ENCODE measurements at regions not wholly inside any gene's neighbourhood (a gene's known extent, or its start where the extent isn't known, plus 50 kb on each side); places are given as distances from the start of the nearest gene placed in this dataset.

DNA sequence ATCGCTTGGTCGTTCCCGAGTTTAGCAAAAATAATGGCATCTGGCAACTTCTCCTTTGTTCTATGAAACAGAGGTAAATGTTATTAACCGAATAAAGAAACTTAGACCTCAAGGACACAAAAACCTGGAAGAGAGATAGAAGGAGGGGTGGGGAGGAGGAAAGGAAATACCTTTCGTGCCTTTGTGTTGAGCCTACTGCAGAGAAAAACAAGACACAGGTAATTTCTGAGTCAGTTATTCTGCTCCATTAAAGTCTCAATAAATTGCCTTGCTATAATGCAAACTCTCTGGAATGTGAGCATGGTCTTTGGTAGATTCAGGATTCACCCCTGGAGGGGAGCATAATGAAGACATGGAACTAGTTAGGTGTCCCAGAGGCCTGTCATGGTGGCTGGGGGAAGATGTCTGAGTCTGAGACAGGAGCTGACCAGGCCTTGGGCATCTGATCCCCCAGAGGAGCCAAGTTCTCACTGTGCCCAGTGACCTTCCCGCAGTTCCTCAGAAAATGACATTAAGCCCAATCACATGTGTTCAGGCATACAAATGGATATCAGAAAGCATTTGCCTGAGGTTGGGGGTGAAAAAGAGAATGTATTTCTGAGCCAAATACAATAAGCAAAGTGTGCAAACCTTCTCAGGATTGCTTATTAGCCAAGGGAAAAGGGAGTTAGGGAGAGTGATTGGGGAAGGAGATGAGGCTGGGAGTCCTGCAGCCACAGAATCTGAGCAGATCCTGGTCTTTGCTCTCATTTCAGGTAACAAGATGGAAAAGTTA, 72.6 kb upstream of the CADM1 start:
- TF ChIP-seq CTCF (IDR thresholded peaks at IDR 0.05; ENCODE audit: low read depth, low read length, missing input control): no peak
- no peak for TF ChIP-seq TAF1 (conservative IDR thresholded peaks at IDR 0.05)
- TF ChIP-seq RAD21 (IDR thresholded peaks at IDR 0.05): no peak
- TF ChIP-seq EGR1 (IDR thresholded peaks at IDR 0.05; ENCODE audit: low read depth in 2 of 2): no peak
- TF ChIP-seq, protein P1, sequence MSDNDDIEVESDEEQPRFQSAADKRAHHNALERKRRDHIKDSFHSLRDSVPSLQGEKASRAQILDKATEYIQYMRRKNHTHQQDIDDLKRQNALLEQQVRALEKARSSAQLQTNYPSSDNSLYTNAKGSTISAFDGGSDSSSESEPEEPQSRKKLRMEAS (IDR thresholded peaks at IDR 0.05): no peak
- TF ChIP-seq RXRA (IDR thresholded peaks at IDR 0.05): no peak
- TF ChIP-seq, protein P2, sequence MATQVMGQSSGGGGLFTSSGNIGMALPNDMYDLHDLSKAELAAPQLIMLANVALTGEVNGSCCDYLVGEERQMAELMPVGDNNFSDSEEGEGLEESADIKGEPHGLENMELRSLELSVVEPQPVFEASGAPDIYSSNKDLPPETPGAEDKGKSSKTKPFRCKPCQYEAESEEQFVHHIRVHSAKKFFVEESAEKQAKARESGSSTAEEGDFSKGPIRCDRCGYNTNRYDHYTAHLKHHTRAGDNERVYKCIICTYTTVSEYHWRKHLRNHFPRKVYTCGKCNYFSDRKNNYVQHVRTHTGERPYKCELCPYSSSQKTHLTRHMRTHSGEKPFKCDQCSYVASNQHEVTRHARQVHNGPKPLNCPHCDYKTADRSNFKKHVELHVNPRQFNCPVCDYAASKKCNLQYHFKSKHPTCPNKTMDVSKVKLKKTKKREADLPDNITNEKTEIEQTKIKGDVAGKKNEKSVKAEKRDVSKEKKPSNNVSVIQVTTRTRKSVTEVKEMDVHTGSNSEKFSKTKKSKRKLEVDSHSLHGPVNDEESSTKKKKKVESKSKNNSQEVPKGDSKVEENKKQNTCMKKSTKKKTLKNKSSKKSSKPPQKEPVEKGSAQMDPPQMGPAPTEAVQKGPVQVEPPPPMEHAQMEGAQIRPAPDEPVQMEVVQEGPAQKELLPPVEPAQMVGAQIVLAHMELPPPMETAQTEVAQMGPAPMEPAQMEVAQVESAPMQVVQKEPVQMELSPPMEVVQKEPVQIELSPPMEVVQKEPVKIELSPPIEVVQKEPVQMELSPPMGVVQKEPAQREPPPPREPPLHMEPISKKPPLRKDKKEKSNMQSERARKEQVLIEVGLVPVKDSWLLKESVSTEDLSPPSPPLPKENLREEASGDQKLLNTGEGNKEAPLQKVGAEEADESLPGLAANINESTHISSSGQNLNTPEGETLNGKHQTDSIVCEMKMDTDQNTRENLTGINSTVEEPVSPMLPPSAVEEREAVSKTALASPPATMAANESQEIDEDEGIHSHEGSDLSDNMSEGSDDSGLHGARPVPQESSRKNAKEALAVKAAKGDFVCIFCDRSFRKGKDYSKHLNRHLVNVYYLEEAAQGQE (IDR thresholded peaks at IDR 0.05): no peak
- TF ChIP-seq, protein P3, sequence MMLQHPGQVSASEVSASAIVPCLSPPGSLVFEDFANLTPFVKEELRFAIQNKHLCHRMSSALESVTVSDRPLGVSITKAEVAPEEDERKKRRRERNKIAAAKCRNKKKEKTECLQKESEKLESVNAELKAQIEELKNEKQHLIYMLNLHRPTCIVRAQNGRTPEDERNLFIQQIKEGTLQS (IDR thresholded peaks at IDR 0.05): no peak
- TF ChIP-seq JUND (IDR thresholded peaks at IDR 0.05): no peak
- TF ChIP-seq ZBTB33 (IDR thresholded peaks at IDR 0.05): no peak
- TF ChIP-seq YY1 (IDR thresholded peaks at IDR 0.05): no peak
- no peak for TF ChIP-seq NR2F2 (IDR thresholded peaks at IDR 0.05)
- TF ChIP-seq GABPA (IDR thresholded peaks at IDR 0.05 in 1 of 2, conservative IDR thresholded peaks at IDR 0.05 in 1 of 2): no peak
- no peak for TF ChIP-seq FOXA1 (IDR thresholded peaks at IDR 0.05)
